Kidney epithelial cell (primary cell): ENCODE measurements at regions not wholly inside any gene's neighbourhood (a gene's known extent, or its start where the extent isn't known, plus 50 kb on each side); places are given as distances from the start of the nearest gene placed in this dataset.
"Not testable (repeated sequence)": the region's sequence is repeated elsewhere in the genome, so short reads cannot be mapped to it uniquely, and the experiment has no call there.

ENCODE experiments used
- DNase-seq: peaks from one replicate; pipeline ENCODE4 v3.0.0-alpha.2; 2010; ENCODE audit warnings: low read depth
- H3K27me3 ChIP-seq: 2 replicates; pipeline ENCODE4 v1.6.0; 2011; ENCODE audit warnings: low read length; ENCODE audit not compliant: control insufficient read depth, insufficient read depth
- H3K36me3 ChIP-seq: 2 replicates; pipeline ENCODE4 v1.5.1; 2011; ENCODE audit warnings: low read length; ENCODE audit not compliant: control insufficient read depth, insufficient read depth
- H3K4me3 ChIP-seq: 2 replicates; pipeline ENCODE4 v1.5.1; 2011; ENCODE audit warnings: low read depth, mild to moderate bottlenecking, control low read depth, low read length
- TF ChIP-seq, protein P1 (sequence below): IDR thresholded peaks from 2 replicates; pipeline ENCODE4 v1.5.1; 2011; ENCODE audit warnings: mild to moderate bottlenecking, moderate library complexity, low read length, control low read depth, inconsistent platforms; ENCODE audit not compliant: insufficient read depth, poor library complexity, severe bottlenecking

DNA sequence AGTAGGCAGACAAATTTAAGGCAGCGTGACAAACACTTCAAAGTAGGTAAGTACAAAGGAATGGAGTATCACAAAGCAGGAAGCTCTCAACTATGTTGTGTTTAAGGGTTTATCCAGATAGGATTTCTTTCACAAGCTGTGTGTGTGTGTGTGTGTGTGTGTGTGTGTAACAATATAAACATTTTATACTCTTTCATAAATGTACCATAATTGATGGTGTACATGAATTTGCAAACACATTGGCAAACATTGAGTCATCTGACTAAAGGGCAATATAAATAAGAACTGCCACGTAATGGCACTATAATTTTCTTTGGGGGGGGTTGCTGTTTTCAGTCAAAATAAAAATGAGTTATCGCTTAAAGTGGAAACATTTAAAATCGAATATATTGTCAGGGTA is 1004.4 kb upstream of the DDX18 start:
- TF ChIP-seq, protein P1, sequence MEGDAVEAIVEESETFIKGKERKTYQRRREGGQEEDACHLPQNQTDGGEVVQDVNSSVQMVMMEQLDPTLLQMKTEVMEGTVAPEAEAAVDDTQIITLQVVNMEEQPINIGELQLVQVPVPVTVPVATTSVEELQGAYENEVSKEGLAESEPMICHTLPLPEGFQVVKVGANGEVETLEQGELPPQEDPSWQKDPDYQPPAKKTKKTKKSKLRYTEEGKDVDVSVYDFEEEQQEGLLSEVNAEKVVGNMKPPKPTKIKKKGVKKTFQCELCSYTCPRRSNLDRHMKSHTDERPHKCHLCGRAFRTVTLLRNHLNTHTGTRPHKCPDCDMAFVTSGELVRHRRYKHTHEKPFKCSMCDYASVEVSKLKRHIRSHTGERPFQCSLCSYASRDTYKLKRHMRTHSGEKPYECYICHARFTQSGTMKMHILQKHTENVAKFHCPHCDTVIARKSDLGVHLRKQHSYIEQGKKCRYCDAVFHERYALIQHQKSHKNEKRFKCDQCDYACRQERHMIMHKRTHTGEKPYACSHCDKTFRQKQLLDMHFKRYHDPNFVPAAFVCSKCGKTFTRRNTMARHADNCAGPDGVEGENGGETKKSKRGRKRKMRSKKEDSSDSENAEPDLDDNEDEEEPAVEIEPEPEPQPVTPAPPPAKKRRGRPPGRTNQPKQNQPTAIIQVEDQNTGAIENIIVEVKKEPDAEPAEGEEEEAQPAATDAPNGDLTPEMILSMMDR: no peak
- DNase-seq: no peak
- no peaks in the 10 kb centered on the region for H3K27me3 ChIP-seq
- no peaks in the 10 kb centered on the region for H3K36me3 ChIP-seq
- no peak overlapping the region for H3K4me3 ChIP-seq

DNA sequence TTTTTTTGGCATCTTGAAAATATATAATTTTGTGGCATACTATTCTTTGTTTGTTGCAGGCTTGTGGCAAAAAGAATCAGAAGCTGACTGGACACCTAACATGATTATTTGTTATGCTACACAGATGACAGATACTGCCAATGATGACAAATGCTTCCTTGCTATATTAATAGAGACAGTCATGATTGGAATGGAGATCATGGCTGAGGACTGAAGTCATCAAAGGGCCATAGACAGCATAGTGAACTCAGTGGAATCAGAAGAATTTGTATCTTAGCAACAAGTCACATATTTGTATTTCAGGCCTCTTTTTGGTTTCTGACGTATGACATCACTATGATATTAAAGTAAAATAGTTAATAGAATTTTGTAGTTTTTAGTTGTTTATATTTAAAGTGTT is 1003.8 kb upstream of the DDX18 start:
- Histone ChIP-seq H3K36me3 (no peaks in the 10 kb centered on the region), H3K27me3 (no peaks in the 10 kb centered on the region), H3K4me3 (no peak overlapping the region)
- TF ChIP-seq, protein P1: no peak
- no peak for DNase-seq

DNA sequence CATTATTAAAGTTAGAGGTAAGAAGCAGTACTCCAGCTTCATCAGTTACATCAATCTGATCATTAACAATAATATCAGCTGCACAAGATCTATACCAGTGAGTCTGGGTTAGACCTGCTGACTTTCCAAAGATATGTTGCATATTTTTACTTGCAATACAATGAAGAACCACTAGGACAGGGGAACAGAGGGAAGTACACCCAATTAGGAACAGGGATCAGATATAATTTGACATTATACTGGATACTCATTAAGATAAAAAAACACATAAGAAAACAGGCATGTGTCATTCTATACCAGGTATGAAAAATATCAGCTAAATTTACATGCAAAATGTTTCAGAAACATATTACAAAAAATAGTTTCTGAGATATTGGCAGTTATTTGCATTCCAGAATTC is 995.1 kb upstream of the DDX18 start:
- no peaks in the 10 kb centered on the region for H3K27me3 ChIP-seq
- H3K36me3 ChIP-seq: no peaks in the 10 kb centered on the region
- no peak for DNase-seq
- no peak overlapping the region for H3K4me3 ChIP-seq
- TF ChIP-seq, protein P1: no peak

DNA sequence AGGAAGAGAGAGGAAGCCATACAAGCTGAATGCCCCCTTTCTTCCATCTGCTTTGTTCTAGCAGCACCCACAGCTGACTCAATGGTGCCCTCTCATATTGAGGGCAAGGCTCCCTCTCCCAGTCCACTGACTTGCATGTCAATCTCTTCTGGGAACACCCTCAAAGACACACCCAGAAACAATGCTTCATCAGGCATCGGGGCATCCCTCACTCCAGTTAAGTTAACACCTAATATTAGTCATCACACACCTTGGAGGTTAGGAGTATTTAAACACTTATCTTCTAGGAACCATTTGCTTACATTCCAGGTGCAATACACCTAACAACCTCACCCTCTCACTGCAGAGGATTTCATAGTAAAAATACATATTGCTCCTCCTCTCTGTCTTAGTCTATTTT is 993.5 kb upstream of the DDX18 start:
- no peak for DNase-seq
- Histone ChIP-seq H3K4me3 (no peak overlapping the region), H3K36me3 (no peaks in the 10 kb centered on the region), H3K27me3 (no peaks in the 10 kb centered on the region)
- TF ChIP-seq, protein P1: no peak

DNA sequence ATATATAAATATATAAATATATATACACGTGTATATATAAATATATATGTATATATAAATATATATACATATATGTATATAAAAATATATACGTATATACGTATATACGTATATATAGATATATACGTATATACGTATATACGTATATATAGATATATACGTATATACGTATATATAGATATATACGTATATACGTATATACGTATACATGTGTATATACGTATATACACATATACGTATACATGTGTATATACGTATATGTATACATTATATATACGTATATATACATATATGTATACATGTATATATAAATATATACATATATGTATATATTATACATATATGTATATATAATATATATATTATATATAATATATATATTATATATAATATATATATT is 984.9 kb upstream of the DDX18 start:
- not testable (repeated sequence) for H3K36me3 ChIP-seq, H3K27me3 ChIP-seq, DNase-seq

DNA sequence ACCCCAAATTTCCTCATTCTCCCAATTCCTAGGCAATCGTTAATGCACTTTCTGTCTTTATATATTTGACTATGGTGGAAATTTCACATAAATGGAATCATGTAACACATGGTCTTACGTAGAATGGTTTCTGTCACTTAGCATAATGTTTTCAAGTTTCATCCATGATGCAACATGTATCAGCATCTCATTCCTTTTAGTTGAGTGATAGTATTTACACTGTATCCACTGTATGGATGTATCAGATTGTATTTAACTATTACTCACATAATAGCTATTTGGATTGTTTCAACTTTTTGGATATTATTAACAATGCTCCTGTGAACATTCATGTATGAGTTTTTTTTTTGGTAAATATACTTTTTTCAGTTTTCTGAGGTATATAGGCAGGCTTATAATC is 982.3 kb upstream of the DDX18 start:
- H3K4me3 ChIP-seq: no peak overlapping the region
- DNase-seq: no peak
- no peaks in the 10 kb centered on the region for H3K27me3 ChIP-seq
- TF ChIP-seq, protein P1: no peak
- no peaks in the 10 kb centered on the region for H3K36me3 ChIP-seq

More for the DNA sequence above, 984.9 kb upstream of the DDX18 start:
- not testable (repeated sequence) for H3K4me3 ChIP-seq

DNA sequence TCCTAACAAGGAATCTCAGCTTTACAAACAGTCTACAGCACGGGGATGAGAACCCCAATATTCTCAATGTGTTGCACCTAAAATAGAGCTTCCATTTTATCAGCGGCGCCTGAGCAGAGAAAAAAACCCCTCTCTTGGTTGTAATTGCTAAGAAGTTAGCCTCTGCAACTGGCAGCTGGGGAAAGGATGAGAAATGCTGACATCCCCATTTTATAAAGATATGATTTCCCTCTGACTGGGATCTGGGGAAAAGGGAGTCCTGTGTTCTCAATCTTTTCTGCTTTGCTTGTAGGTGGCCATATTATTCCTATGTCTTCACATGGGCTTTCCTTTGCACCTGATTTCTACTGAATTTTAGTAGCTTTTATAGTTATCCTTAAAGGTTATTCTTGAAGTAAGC is 981.4 kb upstream of the DDX18 start:
- Histone ChIP-seq H3K27me3 (no peaks in the 10 kb centered on the region), H3K36me3 (no peaks in the 10 kb centered on the region), H3K4me3 (no peak overlapping the region)
- DNase-seq: no peak
- TF ChIP-seq, protein P1: no peak
